GM21447 (cell line): ENCODE measurements at regions not wholly inside any gene's neighbourhood (a gene's known extent, or its start where the extent isn't known, plus 50 kb on each side); places are given as distances from the start of the nearest gene placed in this dataset.

Experiments
- ATAC-seq: cut with Tn5 transposase; IDR thresholded peaks from one replicate; pipeline ENCODE4 v1.9.1; 2021; ENCODE audit not compliant: unreplicated experiment

DNA sequence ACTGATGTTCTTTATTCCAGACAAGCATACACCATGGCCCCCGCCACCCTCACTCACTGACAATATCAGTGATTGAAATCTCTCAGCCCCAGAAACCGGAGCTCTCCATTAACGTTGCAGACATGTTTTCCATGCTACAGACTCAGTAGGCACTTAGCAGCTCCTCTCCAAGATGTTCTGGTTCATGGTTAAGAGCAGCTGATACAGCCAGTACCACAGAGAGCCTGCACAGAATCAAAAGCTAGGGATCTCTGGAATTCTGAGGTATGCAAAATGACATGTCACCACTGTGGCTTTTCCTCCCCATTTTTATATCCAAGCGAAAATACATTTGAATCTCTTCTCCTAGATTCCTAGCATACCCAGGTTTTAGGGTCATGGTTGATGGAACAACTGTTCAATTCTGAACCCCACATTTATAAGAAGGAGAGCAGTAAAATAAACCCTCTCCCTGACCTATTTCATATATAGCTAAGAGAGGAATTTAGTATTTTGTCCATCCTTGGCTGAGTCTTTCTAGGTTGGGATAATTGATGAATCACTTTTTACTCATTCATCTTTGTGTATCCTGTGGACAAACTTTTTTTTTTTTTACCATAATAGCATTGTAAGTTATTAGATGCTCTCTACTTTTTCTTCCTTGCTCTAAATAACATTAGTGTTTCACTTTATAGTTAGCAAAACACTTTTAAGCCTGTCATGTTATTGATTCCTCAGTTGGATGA lies 488.4 kb upstream of the PIK3C3 start:
- ATAC-seq = no peak

DNA sequence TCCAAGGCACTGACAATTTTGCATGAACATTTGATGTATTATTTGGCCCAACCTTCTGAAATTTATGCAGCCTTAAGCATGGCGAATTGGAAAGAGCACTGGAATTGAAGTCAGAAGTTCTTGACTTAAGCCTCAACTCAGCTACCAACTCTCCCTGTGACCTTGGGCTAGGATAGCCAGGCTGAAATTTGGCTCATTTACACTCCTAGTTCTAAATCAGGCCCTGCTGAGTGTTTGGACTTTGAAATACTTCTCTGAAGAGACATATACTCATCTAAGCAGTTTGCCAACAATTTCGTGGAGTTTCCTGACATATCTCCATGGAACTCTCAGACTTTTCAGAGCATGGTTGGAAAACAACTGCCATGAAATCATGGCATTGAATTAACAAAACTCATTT lies 489.6 kb upstream of the PIK3C3 start:
- ATAC-seq = no peak

DNA sequence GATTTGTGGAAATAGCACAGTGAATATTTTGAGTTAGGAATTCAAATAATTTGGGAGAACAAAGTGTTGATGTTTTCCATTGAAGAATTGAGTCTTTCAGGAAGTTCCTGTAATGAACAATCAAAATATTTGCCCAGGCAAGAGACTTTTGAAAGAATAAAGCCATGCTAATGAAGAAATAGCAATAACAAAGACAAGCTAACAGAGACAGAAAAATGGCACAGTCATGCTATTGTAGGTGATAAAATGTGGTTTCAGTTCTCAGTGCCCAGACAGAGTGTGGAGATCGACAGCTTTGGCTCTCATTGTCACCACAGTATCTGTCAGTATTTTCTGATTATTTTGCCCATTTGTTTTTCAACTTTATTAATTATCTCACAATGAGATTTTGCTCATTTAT lies 490.8 kb upstream of the PIK3C3 start:
- no peak for ATAC-seq

DNA sequence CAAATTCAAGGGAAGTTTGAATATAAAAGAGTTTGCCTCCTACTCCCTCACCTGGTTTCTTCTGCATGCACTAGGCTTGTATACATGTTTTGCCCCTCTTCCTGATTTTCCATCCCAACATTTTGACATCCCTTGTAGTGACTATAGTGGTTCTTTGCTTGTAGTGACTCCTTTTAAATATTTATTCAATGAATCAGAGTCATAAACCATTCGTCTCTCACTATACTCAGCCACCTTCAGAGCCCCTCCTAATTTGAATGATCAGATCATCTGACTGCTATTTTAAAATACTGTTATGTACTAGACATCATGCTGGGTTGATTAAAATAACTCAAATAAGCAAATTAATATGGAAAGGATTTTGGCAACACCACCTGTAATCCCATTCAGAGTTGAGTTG lies 492.1 kb upstream of the PIK3C3 start:
- ATAC-seq = no peak

DNA sequence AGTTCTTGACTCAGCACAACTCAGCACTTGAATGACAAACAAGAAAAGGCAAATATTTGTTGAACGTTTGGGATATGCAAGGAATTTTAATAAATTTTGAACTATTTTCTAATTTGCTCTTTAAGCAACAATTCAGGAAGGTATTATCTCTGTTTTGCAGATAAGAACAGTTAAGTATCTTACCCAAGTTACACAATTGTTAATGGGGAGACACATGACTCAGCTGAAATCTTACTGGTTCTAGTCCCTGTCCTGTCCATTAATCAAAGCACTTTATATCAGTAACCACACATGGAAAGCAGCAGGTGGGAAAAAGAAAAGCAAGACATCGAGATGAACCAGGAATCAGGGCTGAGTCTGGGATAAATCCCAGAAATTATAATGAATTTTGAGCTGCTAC lies 493.9 kb upstream of the PIK3C3 start:
- ATAC-seq = no peak

DNA sequence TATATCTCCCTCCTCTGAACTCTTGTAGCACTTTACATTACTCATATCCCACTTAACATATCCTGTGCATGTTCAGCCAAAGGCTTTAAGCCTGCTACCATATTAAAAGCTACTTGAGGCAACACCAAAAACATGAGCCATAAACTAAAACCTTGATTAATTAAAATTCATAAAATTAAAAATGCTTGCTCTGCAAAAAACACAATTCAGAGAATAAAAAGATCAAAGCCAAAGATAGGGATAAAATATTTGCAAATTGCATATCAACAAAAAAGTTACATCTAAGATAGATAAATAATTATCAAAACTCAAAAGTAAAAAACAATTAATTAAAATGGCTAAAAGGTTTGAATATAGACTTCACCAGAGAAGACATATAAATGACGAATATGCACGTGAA lies 495.4 kb upstream of the PIK3C3 start:
- no peak for ATAC-seq

DNA sequence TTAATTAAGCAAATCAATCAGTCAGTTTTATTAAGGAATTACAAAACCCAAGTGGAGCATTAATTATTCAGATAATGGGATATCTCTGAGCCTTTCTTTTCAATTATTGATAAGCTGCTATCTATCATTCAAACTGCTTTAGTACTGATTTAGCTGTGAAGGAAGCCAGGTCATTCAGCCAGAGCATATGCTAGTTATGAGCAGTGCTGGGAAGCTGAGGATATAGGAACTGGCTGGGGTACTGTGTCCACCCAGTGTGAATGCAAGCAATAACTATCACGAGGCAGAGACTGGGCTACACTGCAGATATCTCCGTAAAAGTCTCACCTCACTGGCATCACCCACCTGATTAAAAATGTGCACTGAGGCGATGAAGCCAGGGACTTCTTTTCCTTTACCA lies 496.7 kb upstream of the PIK3C3 start:
- no peak for ATAC-seq

DNA sequence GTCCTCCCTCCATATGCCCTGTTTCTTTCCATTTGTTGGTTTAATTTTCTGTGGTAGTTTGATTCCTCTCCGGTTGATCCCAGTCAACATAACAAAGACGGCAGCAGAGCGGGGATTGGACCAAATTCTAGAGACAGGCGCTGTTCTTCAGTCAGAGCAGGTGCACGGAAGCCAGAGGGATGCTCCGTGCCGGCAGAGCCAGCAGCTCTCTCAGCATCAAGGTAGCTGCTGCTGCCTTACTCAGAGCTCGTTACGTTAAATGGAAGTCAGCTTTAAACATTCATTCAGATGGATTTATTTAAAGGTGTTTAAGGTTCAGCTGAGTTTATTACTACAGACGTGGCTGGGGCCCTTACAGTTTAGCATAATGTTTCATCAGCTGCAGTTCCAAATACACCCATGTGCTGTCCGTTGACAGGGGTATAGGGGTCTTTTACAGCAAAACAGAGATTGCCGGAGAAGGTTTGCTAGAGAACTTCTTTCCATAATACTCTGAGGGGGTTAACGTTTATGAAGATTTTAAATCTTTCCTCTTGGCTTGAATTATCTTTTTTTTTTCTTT lies 497.2 kb upstream of the PIK3C3 start:
- ATAC-seq = no peak

DNA sequence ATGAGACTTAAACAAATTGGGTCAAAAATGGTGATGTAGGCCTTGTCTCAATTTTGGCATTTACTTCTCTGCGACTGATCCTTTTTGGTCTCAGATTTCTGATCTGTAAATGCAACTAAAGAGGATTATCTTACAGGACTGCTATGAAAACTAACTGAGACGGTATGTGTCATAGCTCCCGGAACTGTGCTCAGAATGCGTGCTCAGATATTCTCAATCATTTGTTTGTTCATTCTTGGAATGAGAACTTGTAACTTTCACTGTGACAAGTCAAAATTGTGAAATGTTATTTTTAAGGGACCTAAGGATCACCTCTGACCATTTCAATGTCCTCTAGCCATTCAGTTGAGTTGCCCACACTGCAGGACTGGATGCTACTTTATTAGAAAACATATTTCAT lies 498.2 kb upstream of the PIK3C3 start:
- ATAC-seq = no peak

DNA sequence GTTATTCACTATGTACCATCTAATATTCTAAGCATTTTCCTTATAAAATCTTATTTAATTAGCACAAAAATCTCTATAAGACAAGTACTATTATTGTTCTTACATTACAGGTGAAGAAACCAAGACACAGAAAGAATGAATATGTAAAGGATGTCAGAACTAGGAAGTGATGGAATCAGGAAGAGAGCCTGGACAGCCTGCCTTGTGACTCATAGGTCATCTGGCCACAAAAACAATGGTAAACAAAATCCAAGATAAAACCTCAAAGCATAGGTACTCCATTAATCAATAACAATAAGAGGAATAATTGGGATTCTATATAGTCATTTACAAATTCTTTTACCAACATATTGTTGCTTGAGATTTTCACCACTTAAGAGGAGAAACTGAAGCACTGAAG lies 505.4 kb upstream of the PIK3C3 start:
- ATAC-seq = no peak

DNA sequence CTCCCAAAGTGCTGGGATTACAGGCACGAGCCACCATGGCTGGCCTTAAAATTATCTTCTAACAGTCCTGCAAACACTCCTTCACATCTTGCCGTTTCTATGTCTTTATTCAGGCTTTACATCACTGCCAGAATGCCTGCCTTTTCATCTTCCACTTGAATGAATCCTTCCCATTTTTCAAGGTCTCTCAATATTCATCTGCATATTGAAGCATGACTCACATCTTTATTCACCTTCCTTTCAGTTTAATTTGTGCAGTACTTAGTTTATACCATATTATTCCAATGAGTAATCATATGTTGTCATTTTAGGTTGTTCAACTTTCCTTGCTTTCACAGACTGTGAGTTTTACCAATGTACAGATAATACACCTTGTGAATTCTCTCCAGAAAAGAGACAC lies 510.1 kb upstream of the PIK3C3 start:
- no peak for ATAC-seq

DNA sequence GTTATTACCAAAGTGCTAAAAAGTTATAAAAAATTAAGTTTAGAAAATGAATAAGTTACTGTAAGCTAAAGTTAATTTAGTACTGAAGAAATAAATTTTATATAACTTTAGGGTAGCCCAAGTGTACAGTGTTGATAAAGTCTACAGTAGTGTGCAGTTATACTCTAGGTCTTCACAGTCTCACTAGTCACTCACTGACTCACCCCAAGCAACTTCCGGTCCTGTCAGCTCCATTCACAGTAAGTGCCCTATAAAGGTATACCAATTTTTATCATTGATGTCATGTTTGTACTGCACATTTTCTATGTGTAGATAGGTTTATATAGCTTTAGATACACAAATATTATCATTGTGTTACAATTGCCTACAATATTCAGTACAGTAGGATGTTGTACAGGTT lies 518.3 kb upstream of the PIK3C3 start:
- no peak for ATAC-seq

DNA sequence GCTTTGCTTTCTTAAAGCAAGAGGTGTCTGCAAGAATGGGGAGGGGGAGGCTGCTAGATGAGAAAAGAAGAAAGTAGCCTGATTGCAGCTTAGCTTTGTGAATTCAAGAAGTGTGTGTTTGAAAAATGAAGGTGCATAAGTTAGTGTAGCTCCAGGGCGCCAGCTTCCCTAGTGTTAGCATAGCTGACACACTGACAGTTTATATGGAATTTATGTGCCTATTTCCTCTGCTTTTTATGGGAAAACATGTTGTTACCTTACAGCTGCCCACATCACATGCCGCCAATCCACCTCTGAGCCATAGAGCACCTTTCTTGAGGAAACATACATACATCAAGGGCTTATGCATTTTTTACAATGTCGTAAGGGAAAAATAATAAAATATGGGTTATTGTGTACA lies 536.4 kb upstream of the PIK3C3 start:
- ATAC-seq = no peak

DNA sequence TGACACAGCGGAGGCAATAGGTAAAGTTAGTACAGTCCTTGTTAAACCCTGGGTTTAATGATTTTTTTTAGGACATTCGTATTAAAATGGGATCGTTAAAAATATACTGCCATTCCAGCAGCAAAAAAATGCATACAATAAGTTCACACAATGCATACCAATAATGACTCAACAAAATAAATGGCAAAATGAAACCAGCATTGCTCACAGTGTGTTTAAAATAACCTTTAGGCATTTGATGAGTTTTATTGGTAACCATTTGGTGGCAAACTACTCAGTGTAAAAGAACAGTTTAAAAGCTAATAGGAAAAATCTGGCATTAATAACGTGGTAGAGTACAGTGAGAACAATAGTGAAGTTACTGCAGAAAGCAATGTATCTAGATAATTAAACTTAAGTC lies 539.0 kb upstream of the PIK3C3 start:
- no peak for ATAC-seq

DNA sequence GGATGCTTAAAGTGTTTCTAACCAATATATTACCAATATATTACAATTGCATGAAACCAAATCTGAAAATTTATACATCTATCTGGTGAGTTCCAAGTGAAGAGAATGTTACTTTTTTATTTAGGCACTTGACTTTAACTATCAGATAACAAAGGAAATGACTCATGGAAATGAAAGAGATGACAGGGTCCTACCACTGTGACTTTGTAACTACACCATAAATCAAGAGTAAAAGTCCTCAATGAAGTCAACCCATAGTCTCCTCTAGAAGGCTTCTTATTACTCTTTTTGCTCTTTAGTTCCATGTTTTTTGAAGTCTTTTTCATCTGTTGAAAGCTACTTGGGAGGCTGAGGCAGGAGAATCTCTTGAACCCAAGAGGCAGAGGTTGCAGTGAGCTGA lies 545.0 kb upstream of the PIK3C3 start:
- ATAC-seq = no peak

DNA sequence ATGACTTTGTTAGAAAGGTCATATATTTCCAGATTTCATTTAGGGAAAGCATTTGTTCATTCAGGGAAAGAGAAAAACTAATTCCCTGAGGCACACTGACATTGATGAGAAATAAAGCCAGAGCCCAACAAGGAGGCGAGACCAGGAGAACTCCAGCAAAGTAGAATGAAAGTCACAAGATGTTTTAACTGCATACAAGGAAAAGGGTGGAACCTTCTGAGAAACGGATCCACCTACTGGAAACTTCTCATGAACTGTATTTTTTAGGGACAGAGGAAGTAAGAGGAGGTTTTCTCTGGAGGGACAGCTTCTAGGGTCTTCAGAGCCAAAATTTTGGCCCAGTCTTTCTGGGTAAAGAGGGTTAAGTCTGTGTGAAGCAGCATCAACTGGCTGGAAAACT lies 548.2 kb upstream of the PIK3C3 start:
- no peak for ATAC-seq

DNA sequence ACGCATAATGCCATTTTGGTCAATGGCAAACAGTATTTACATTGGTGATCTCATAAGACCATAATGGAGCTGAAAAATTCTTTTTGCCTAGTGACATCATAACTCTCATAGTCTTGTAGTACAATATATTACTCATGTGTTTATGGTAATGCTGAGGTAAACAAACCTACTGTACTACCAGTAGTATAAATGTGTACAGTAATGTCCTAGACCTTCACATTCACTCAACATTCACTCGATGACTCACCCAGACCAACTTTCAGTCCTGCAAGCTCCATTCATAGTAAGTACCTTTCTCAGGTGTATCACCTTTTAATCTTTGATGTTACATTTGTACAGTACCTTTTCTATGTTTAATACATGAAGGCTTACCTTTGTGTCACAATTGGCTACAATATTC lies 558.2 kb upstream of the PIK3C3 start:
- no peak for ATAC-seq

DNA sequence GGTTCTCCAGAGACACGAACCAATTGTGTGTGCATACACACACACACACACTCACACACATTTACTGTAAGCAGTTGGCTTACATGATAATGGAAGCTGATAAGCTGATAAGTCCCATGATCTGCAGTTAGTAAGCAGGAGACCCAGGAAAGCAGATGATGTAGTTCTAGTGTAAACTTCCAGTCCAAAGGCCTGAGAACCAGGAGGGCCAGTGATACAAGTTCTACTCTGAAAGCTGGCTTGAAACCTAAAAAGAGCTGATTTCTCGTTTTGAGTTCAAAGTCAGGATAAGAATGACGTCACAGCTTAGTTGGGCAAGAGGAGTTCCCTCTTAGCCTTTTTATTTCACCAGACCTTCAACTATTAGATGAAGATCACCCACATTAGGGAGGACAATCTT lies 558.8 kb upstream of the PIK3C3 start:
- no peak for ATAC-seq

DNA sequence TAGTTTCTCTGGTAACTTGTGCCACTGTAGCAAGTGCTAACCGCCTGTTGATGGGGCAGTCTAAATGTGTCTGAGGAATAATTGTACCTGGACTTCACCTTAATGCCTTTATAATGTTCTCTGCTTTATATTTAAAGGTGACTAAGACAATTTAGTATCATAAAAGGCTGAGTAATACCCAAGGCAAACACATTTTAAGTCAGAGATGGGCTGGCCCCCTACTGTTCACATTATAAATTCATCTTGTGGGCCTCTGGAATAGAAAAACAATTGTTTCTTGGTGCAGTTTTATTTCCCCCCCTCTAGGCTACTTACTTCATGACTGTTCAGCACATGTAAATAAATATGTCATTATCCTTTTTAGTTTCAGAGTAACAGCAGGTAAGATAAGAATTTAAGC lies 559.3 kb upstream of the PIK3C3 start:
- ATAC-seq = no peak

DNA sequence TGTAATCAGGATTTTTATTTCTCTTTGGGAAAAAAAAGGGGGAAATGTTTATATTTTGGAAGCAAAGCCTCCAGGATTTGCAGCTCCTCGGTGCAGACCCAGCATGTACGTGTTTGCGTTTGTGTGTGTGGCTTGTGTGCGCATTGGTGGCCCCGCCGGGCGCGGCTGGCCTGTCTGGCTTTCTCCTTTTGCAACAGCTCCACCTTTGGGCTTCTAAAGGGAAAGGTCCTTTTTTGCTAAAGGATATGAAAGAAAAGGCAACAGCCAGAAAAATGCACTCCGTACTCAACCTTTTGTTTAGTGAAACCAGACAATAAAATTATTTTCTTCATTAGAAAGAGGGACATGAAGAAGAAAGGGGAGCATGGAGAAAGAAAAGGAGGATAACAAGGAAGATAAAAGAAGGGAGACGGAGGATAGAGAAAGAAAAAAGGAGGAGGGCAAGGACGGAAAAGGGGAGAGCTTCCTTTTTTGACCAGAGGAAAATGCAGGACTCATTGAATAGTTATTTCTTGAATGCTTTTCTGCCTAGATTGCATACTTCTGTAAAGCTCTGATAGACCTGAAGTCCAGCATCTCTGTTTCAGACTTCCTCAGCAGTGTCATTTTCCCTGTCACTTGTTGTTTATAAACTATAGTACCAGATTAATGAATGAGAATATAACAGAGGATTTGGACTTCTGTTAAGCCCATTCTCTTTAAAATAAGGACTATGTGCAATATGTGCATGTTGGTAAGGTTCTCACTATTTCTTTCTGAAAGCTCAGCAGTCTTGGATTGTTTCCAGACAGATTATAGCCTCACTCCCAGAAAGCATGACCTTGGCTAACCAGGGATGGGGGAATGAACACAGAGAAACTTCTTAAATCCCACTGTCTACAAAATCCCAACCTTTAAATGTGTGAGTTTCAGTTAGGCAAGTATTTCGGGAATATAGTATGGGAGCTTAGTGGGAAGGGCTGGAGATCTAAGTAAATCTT lies 563.1 kb upstream of the PIK3C3 start:
- ATAC-seq = no peak

DNA sequence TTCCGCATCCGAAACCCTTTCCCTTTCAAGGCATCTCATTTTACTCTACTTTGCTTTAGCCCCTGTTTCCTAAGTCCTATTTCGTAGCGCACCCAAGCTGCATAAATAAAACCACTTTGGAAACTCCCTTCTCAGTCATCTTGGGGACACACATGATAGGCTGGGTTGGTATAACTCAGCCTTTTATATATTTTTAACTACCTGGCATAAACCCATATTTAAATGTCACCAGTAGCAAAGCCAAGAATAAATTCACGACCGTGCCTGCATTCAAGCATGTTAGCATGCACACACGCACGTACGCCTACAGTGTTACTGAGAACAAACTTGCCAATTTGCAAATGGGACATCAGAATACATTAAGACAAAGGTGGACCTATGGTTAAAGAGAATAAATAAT lies 564.7 kb upstream of the PIK3C3 start:
- ATAC-seq = no peak

DNA sequence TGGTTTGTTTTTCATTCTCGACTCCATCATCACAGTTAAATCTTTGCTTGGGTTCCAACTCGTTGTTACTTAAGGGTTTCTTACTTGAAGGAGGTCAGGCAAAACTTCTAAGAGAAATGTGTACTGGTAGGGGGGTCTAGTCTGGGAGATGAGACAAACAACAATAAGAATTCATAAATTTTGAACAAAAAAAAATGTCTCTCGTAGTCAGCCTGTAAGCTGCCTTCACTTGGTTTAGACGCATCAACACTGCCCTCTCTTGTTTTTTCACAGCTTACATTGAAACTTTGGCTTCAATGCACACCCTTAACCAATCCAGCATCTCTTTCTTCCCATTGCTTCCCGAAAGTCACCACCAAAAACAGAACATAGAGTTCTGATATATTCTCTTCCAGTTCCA lies 576.4 kb upstream of the PIK3C3 start:
- ATAC-seq = no peak
